NCI-H748 (cell line): ENCODE measurements at regions not wholly inside any gene's neighbourhood (a gene's known extent, or its start where the extent isn't known, plus 50 kb on each side); places are given as distances from the start of the nearest gene placed in this dataset.

Experiments used
- DNase-seq: peaks from one replicate; lab custom pipeline; 2025; ENCODE audit not compliant: unreplicated experiment; lab: John Stamatoyannopoulos, UW

DNA sequence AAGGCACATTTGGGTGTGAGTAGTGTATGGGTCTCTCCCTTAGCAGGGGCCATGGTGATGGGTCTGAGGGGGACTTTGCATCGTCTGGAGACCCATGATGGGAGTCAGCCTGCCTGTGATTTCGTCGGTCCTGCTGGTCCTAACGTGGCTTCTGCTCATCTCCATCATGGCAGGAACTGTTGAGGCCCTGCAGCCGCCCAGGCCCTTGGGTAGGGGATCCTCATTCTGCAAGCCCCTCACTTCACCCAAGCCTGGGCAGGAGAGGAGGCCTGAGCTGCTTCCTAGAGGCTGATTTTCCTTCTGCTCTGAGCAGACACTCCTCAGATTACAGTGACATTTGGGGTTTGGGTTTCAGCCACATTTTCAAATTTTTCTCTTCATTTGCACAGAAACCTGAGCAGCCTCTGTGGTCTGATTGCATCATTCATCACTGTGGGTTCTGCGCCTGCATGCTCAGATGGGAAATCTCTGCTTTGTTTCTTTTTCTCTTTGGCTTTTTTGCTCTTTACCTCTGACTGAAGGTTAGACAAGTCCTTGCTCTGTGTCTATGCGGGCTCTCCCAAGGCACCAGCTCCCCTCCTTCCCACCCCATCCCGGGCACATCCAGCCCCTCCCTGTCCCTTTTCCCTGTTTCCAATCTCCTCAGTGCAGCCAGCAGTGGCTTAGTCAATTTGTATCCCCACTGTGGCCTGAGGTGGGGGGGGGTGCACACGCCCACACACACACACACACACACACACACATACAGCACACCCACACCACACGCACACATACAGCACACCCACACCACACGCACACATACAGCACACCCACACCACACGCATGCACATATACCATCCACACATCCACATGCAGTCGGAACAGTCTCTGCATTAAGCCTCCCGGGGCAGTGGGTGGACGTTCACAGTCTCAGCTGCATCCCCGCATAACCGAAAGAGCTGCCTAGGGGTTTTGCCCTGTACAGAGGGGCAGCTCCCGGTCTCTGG, 305.4 kb upstream of the HS6ST1 start:
- no peak for DNase-seq

DNA sequence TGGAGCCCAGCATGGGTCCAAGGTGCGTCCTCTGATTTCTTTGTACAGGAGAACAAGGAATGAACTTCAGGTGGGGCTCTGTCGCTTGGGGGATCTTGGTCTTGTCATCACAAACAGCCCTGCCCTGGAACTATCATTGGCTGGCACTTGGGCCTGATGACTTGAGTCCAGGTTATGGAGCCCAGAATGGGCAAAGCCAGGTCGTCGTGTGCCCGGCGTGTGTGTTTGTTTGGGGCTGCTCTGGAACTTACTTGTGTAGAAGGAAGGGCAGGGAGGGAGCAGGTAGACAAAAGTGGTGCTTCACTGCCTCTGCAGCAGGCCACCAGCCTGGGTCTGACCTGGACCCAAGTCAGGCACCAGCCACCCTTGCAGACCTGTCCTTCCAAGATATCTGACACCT, 306.3 kb upstream of the HS6ST1 start:
- DNase-seq = no peak

DNA sequence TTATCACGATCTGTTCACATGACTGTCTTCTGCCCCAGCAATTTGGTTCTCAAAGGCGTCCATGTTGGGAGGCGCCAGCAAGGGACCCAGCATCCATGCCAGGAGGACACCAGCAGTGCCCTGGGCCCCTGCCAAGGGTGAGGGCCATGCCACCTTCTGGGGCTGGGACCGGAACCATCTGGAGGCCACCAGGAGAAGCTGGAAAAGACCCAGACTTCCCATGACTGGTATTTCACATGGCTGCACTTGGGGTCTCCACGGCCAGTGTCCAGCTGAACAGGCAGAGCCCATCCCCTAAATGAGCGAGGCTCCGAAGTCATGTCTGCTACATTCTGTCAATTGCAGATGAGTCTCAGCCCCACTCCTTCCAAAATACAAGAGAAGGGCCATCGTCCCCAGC, 306.8 kb upstream of the HS6ST1 start:
- DNase-seq = no peak

DNA sequence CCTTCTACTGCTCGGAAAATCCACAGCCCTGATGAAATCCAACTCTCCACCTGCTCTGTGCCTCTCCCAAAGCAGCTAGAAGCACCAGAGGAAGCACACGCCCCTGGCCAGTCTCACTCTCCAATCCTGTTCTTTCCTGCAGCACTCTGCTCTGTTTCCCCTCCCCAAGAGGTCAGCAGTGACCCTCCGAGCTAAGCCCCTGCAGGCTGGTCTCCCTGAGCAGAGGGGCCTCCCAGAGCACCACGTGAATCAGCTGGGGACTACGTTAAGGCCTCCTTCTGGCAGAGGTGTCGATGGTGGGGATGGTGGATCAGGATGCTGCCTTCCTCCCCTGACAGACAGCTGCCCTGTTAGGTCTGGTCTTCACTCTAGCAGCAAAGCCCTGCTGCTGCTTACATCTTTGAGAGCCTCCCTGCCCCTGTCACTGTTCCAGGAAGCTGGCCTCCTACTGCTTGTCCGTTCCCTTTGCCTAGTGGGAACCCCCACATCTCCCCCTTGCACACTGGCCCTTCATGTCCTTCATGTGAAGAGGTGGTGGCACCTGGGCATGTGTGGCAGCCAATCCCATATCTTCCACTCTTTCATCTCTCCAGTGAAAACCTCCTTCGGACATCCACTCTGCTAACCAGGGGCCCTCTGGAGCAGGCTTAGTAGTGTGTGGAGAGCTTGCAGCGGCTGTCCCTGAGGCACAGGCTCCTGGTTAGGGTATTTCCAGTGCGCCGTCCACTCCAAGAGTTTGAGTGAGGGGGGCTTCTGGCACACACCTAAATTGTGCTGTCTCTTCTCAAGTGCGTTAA, 307.5 kb upstream of the HS6ST1 start:
- DNase-seq = no peak

DNA sequence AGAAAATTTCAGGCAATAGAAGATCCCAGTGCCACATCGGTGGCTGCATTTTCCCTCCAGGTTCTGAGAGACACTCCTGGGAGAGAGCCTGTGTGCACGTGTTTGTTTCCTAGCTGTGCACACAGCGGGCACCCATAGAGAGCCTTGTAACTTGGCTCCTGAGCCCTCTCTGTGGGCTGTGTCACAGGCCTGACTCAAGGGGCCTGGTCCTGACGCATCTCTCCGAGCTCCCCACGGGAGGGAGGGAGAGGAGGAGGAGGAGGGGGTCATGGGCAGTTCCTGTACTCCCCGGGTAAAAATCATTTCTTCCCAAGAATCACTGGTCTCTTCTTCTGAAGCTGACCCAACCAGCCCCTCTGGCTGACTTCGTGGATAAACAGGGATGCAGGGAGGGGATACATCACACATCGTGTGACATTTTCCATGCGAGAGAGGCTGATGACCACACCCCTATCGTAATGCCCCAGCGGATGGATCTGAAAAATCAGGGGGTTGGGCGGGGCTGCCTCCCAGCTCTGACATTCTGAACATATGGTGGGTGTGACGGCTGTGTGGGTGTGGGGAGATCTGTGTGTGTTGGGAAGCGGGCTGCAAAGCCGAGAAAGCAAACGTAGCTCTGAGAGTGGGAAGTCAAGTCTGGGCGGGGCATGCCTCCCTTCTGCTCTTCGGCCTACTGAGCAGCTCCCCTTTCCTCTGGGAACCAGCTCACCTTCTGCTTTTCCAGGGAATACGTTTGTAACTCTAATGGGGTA, 308.3 kb upstream of the HS6ST1 start:
- DNase-seq = peak; percentile 25

DNA sequence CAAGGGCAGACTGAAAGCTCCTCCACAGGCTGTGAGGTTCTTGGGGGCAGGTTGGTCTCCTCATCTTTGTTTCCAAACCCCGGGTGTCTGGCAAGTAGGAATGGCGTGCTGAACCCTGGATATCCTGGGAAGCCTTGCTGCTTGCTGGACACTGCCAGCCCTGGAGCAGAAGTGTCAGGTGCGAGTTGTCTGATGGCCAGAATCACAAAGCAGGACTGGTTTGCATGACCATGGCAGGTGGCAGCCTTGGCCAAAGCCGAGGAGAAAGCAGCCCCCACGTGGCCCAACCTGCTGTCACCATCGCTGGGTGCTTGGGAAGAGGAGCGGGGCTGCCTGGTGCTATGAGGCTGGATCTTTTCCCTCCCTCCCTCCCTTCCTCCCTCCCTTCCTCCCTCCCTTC, 309.5 kb upstream of the HS6ST1 start:
- DNase-seq = no peak

DNA sequence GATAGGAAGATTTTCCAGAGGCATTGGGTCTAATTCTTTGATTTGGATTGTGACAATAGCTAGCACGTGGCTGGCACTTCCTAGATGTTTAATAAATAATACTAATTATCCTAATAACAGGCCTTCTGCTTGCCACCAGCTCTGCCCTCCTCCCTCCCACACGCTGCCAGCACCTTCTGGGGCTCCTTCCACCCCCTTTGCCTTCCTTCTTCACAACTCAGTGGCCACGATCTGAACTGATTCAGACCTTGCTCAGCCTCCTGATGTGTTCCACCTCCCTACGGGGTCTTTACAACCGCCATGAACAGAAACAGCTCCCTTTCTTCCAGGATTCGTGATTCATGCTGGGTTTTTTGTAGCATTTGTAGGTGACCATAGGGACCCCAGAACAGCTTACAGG, 310.3 kb upstream of the HS6ST1 start:
- DNase-seq = no peak

DNA sequence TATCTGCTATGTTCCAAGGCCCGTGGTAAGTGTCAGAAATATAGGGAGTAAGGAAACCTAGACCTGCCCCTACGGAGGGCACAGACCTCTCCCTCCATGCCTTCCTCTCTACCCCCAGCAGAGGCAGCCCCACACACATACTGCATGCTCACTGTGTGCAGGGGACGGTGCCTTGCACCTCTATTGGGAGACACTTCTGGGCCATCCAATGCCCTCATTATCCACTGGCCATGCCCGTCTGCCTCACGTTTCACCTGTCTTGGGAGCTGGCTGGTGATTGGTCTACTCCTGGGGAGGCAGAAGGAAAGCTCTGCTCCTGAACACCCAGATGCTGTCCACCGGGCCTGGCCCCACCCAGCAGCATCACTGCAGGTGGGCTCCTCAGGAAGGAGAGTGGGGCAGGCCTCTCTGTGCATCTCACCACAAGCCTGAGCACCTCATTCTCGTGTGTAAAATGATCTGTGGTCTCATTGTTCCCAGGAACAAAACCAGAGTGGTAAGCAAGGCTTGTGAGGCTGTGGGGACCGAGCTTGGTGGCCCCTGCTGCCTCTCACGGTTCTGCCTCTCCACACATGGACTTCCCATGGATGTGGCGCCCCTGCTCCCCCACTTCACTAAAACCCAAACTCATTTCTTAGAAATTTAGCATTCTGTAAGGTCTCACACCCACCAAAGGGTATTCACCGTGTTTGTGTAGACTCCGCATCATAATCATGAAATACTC, 312.5 kb upstream of the HS6ST1 start:
- no peak for DNase-seq

DNA sequence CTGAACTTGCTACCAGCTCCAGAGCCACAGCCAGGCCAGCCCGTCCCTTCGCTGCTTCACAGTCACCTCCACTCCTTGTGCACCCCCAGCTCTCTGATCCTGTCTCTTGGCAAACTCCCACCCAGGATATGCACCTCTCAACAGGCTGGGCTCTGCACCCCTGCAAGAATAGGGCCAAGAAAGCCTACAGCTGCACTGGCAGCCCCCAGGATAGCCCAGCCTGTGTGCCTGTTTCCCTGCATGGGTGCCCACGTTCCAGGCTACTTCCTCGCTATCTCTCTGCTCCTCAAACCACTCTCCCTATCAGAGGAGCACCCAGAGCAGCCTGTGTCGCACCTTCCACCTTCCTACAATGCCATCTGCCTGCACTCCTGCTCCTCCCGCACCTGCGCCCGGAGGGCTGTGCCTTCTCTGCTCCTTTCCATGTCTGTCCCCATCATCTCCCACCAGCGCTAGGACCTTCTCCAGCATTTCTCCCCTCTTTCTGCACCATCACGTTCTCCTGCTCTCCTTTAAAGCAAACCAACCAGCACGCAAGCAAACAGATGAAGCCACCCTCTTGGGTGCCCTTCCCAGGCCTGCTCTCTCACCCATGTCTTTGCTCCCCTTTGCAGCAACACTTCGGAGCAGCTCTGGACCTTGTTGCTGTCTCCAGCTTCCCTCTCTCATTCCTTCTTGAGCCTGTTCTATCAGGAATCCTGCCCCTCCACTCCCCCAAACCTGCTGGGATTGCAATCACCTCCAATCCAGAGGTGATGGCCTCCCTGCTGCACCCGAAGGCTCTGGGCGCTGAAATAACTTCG, 313.2 kb upstream of the HS6ST1 start:
- no peak for DNase-seq

DNA sequence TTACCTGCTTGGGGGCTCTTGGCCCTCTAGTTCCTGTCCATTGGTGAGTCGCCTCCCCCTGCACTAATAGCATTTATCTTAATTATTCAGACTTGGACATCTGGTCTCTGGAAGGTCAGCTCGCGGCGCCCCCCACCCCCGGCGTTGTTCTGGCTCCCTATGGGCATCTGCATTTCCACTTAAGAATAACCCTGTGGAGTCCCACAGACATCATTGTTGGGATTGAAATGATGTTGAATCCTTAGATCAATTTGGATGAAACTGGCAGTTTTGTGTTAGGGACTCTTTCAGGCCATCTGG, 313.8 kb upstream of the HS6ST1 start:
- DNase-seq = no peak

DNA sequence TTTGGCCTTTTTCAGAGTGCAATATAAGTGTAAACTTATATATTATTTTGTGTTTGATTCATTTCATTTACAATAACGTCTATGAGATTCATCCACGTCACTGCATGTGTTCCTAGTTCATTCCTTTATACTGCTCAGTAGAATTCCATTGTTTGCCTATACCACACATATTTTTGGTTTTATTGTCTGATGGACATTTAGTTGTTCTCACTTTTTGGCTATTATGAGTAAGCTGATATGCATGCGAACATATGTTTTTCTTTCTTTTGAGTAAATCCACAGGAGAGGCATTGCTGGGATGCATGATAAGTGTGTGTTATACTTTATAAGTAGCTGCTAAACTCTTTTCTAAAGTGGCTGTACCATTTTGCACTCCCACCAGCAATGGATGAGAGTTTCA, 314.8 kb upstream of the HS6ST1 start:
- no peak for DNase-seq

DNA sequence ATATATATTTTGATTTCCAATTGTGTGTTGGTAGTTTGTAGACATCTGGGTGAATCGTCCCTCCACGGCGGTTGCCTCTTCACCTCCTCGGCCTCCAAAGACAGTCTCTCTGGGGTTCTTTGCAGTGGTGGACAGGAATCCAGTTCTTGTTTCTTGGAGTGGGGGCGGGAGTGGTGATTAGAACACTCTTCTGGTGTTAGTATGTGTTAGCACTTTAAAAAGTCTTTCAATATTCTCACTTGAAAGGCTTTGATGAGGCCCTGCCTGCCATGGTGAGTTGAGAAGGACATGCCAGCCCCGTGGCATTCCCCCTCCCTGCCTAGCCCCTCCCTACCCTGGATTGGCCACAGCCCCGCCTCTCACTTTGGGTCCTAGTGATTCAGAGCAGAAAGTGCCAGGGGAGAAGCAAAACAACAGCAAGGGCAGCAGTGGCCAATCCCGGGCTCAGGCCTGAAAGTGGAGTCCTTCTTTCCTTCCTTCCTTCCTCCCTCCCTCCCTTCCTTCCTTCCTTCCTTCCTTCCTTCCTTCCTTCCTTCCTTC, 316.8 kb upstream of the HS6ST1 start:
- no peak for DNase-seq

DNA sequence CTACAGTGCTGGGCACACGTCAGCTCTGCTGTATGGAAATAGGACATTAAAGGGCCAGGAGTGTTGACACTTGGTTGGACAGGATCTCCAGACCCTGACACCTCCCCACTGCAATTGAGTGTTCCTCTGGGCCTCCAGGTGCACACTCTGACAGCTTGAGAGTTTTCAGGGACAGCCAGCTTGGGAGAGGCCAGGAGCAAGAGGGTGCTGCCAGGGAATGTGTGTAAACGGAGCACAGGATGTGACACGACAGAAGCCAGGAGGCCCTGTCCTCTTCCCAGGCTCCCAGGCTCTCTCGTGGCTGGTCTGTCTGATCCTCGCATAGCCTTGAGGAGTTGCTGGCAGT, 318.1 kb upstream of the HS6ST1 start:
- DNase-seq = no peak

DNA sequence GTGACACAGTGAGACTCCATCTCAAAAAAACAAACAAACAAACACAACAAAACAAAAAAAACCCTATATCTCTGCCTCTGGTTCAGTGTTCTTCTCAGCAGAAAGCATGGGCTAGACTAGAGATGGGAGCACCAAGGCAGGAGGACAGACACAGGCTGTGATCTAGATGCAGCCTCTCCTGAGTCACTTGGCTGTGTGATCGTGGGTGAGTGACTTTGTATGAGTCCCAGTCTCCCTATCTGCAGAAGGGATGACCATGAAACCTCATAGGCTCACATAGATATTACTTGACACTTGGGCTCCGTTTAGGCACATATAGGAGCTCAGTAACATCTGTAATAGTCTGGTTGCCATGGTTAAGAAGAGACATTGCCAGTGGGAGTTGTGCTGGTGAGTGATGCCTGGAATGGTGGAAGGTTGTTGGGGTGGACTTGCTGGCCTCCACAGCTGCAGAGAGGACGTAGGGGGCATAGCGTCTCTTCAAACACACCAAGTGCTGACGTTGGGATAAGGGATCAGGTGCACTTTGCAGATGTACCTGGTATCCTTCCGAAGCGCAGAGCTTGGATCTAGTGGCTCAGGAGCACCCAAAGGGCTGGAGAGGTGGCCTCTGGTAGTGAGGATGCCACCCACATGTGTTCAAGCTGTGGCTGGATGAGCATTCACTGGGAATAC, 318.9 kb upstream of the HS6ST1 start:
- no peak for DNase-seq

DNA sequence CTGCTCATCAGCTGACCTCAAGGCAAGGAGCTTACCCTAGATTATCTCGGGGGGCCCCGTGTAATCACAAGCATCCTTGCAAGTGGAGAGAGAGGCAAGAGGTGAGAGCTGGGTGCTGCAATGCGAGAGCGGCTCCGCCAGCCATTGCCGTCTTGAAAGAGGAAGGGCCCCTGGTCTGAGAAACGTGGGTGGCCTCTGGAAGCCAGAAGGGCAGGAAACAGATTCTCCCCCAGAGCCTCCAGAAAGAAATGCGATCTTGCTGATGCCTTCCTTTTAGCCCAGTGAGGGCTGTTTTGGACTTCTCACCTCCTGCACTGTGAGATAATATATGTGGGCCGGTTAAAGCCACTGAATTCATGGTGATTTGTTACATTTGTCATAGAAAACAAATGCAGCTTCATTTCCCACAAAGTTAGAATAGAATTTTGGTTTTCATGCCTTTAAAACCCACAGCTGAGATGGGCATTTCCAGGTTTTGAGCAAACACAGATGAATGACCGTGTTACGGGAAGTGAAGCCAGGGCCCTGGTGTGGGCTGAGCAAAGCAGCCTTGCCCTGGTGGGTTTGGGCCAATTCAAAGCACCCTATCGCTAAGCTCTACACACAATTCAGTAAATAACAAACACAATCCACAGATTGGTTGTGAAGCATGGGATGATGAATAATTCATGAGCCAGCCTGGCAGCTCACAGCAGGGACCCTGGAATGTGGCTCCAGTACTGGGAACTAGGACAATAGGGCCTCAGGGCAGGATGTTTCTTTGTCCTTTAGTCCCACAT, 319.9 kb upstream of the HS6ST1 start:
- peak; percentile 22 for DNase-seq

DNA sequence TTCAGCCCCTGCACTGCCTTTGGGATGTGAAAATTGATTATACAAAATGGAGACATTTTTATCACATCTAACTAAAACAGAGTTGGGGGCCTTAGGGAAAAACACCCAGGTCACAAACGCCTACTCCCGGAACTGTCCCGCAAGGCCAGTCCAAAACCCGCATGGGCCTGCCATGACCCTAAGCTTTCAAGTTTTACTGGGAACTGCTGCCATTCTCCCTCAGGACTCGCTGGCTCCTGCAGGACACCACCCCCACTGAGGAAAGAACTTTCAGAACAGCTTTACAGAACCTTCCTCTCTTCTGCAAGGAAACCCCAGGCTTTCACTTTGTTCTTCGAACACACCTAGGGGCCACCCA, 320.4 kb upstream of the HS6ST1 start:
- no peak for DNase-seq

DNA sequence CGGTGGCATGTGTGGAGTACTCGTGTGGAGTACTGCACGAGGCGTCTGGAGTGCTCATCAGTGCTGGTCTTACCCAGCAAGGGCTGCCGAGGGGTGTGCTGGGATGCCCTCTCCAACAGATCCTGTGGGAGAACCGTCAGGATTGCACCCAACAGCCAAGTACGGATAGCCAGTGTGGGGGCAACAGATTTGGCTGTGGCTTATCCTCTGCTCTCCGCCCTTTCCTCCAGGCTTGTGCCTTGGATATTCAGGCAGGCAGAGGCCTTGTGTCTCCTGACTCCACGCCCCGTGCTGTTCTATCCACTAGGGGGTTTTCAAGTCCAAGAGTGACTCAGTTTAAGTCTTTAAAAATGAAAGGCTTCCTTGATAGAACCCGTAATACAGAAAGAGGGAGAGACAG, 321.0 kb upstream of the HS6ST1 start:
- DNase-seq = no peak

DNA sequence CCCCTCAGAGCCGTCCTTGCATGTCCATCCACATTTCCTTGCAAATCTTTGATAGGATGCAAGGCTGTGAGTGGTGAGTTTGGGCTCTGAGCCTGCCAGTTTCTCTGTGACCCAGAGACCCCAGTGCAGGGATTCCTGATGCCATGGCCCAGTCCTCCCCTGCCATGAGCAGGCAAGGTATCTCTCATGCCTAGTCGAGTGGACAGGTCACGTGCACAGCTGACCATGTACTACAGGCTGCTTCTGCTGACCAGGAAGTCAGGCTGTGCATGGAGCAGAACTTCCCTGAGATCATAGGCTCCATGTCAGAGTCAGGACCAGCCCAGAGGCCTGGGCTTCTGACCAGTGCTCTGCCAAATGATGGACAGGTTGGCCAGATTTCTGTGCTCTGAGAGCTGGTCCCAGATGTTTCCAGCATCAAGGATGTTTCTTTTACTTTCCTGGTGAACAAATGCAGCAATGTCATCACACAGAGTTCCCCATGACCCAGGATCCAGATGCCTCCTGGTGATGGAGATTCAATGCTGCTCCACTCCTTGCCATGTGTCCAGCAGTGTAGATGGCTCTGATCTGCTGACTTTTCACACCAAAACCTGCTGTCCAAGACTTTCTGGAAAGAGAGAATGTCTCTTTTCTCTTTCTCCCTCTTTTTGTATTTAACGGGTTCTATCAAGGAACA, 321.6 kb upstream of the HS6ST1 start:
- DNase-seq = no peak
